ENCODE measurements at regions not wholly inside any gene's neighbourhood (a gene's known extent, or its start where the extent isn't known, plus 50 kb on each side); places are given as distances from the start of the nearest gene placed in this dataset.

DNA sequence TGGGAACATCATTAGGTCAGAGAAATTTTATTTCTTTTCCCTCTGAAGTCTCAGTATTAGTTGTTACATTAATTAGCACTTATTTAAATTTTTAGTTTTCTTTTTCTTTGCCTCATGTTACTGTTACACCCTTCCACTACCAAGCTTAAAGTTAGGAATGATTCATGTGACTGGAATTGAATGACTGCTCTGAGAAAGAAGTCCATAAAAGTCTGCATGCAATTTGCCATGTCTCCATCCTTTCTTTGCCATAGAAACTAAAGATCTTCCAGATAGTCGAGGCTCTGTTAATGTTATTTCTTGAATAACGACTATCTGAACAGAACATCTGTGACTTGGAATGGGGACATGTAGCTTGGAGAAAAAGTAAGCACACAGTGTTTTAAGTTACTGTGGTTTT is 1269.8 kb upstream of the PIK3C3 start:
- TF ChIP-seq, protein P1, sequence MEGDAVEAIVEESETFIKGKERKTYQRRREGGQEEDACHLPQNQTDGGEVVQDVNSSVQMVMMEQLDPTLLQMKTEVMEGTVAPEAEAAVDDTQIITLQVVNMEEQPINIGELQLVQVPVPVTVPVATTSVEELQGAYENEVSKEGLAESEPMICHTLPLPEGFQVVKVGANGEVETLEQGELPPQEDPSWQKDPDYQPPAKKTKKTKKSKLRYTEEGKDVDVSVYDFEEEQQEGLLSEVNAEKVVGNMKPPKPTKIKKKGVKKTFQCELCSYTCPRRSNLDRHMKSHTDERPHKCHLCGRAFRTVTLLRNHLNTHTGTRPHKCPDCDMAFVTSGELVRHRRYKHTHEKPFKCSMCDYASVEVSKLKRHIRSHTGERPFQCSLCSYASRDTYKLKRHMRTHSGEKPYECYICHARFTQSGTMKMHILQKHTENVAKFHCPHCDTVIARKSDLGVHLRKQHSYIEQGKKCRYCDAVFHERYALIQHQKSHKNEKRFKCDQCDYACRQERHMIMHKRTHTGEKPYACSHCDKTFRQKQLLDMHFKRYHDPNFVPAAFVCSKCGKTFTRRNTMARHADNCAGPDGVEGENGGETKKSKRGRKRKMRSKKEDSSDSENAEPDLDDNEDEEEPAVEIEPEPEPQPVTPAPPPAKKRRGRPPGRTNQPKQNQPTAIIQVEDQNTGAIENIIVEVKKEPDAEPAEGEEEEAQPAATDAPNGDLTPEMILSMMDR (conservative IDR thresholded peaks at IDR 0.05; ENCODE audit: low read depth, low read length): no peak
- no peak for TF ChIP-seq EZH2phosphoT487 (IDR thresholded peaks at IDR 0.05; ENCODE audit: borderline replicate concordance, low read length)
